CD4-positive, CD25-positive, alpha-beta regulatory T cell (primary cell): ENCODE measurements at regions not wholly inside any gene's neighbourhood (a gene's known extent, or its start where the extent isn't known, plus 50 kb on each side); places are given as distances from the start of the nearest gene placed in this dataset.

ENCODE experiments used
- ATAC-seq, 2 donors: fragments of 150-1000 bp; cut with Tn5 transposase; one replicate each; pipeline ENCODE4 v1.10.0; 2021; ENCODE audit warnings: low read depth in 2 of 2, moderate number of reproducible peaks in 2 of 2, moderate library complexity in 1 of 2
- DNase-seq, 3 donors: peaks; one replicate each; pipeline versions ENCODE4 v3.0.0 to v3.0.0-alpha.2; 2012 to 2022; ENCODE audit warnings: mixed read lengths in 1 of 3
- H3K27ac ChIP-seq: one replicate; pipeline ENCODE4 v1.7.0; 2013; ENCODE audit warnings: mild to moderate bottlenecking, low read length; ENCODE audit not compliant: insufficient read depth, poor library complexity, severe bottlenecking
- H3K27me3 ChIP-seq: one replicate; pipeline ENCODE4 v1.7.0; 2013; ENCODE audit warnings: low read length; ENCODE audit not compliant: control insufficient read depth, insufficient read depth
- H3K36me3 ChIP-seq: one replicate; pipeline ENCODE4 v1.7.0; 2013; ENCODE audit warnings: mild to moderate bottlenecking, low read length, moderate library complexity; ENCODE audit not compliant: control insufficient read depth, insufficient read depth
- H3K4me1 ChIP-seq: 2 replicates; pipeline ENCODE4 v1.7.0; 2013; ENCODE audit warnings: mild to moderate bottlenecking, low read length; ENCODE audit not compliant: insufficient read depth, control insufficient read depth, poor library complexity, severe bottlenecking
- H3K4me3 ChIP-seq: one replicate; pipeline ENCODE4 v1.7.0; 2013; ENCODE audit warnings: low read depth, mild to moderate bottlenecking, low read length, moderate library complexity
- H3K9me3 ChIP-seq, 2 experiments: 1 replicate in 1 of 2; 2 replicates in 1 of 2; pipeline ENCODE4 v1.7.0; 2013; ENCODE audit warnings: low read length in 2 of 2, mild to moderate bottlenecking in 1 of 2, moderate library complexity in 1 of 2; ENCODE audit not compliant: control insufficient read depth in 2 of 2
- H3K27ac Mint-ChIP-seq, 3 donors: one replicate each; pipeline ENCODE4 v1.8.0; 2020 to 2022; ENCODE audit warnings: mild to moderate bottlenecking in 3 of 3, mixed read lengths in 3 of 3, moderate library complexity in 2 of 3
- H3K27me3 Mint-ChIP-seq: one replicate; pipeline ENCODE4 v1.8.0; 2022; ENCODE audit warnings: mild to moderate bottlenecking, mixed read lengths
- H3K36me3 Mint-ChIP-seq: one replicate; pipeline ENCODE4 v1.8.0; 2020; ENCODE audit warnings: mixed read lengths
- H3K4me1 Mint-ChIP-seq, 4 donors: one replicate each; pipeline ENCODE4 v1.8.0; 2020 to 2022; ENCODE audit warnings: mixed read lengths in 4 of 4, mild to moderate bottlenecking in 1 of 4
- H3K4me3 Mint-ChIP-seq, 4 donors: one replicate each; pipeline ENCODE4 v1.8.0; 2020 to 2022; ENCODE audit warnings: mild to moderate bottlenecking in 4 of 4, mixed read lengths in 4 of 4, moderate library complexity in 3 of 4
- H3K9me3 Mint-ChIP-seq, 7 donors: one replicate each; pipeline ENCODE4 v1.8.0; 2020 to 2022; ENCODE audit warnings: mixed read lengths in 7 of 7, mild to moderate bottlenecking in 3 of 7, moderate library complexity in 2 of 7

DNA sequence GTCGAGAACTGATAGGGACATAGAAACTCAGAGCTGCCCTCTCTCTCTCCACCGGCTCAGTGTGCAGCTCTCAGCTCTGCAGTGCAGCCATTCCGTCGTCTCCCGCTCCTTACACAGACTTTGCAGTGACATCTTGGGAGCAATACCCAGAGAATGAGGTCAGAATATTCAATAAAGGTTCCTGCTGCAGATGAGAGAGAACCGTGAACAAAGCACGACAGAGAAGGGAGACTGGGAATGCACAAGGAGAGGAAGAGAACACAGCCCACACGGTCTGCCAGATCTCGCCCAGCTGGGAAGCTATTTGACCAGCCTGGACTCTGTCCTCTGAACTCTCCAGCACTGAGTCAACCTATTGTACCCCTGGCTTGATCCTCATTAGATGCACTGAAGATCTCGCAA lies 118.0 kb upstream of the PPARGC1A start:
- no peak for ATAC-seq
- peaks cover 0 to 5% (median 0%) of the 10 kb centered on the region in 7 donors for H3K9me3 Mint-ChIP-seq

DNA sequence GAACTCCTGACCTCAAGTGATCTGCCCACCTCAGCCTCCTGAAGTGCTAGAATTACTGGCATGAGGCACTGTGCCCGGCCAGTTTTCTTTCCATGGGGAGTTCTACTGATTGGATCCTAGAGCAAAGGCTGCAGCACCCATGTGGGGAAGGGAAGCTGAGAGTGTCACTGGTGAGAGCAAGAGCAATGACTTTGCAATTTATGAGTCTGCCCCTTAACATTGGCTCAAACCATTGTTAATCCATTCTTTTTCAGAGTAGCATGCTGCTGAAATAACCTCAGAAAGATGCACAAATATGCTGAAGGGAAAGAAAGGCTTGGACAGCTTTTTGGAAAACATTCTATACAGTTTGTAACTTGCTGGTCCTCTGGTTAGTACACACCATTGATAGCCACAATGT lies 116.4 kb upstream of the PPARGC1A start:
- Mint-ChIP-seq H3K36me3 (no peaks in the 10 kb centered on the region), H3K27ac (no peak overlapping the region), H3K4me1 (peaks cover 0 to 1% (median 0%) of the 10 kb centered on the region in 4 donors), H3K9me3 (peaks cover 0 to 4% (median 0%) of the 10 kb centered on the region in 7 donors), H3K27me3 (no peaks in the 10 kb centered on the region), H3K4me3 (no peak overlapping the region)
- Histone ChIP-seq H3K4me1 (no peaks in the 10 kb centered on the region), H3K4me3 (no peak overlapping the region), H3K36me3 (no peaks in the 10 kb centered on the region), H3K27ac (no peak overlapping the region), H3K9me3 (no peaks in the 10 kb centered on the region), H3K27me3 (no peaks in the 10 kb centered on the region)
- DNase-seq: no peak
- no peak for ATAC-seq

More for the DNA sequence above, 118.0 kb upstream of the PPARGC1A start:
- no peak overlapping the region for H3K4me3 Mint-ChIP-seq
- H3K27ac ChIP-seq: no peak overlapping the region
- no peaks in the 10 kb centered on the region for H3K9me3 ChIP-seq
- no peak for DNase-seq
- H3K36me3 Mint-ChIP-seq: no peaks in the 10 kb centered on the region
- no peaks in the 10 kb centered on the region for H3K27me3 Mint-ChIP-seq
- H3K27ac Mint-ChIP-seq: no peak overlapping the region
- H3K4me3 ChIP-seq: no peak overlapping the region
- H3K36me3 ChIP-seq: no peaks in the 10 kb centered on the region
- H3K4me1 ChIP-seq: no peaks in the 10 kb centered on the region
- no peaks in the 10 kb centered on the region for H3K27me3 ChIP-seq
- H3K4me1 Mint-ChIP-seq: no peaks in the 10 kb centered on the region

DNA sequence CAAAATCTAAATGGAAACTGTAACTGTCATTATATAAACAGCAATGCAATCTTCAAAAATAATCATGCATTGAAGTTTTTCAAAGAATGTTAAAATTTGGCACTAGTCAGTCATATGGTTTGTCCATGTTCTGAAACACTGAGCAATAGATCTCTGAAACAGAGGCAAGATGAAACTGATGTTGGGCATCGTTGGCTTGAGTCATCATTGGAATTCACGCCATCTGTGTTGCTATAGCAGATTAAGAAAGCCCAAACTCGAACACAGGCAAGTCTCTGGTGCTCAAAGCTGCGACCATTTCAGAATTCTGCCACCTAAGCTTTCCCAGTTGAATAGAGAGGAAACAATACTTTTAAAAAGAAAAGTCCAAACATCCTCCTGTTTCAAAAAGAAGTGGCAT lies 114.1 kb upstream of the PPARGC1A start:
- Histone ChIP-seq H3K9me3 (no peaks in the 10 kb centered on the region), H3K4me3 (no peak overlapping the region), H3K4me1 (no peaks in the 10 kb centered on the region), H3K27ac (no peak overlapping the region), H3K27me3 (no peaks in the 10 kb centered on the region), H3K36me3 (no peaks in the 10 kb centered on the region)
- no peaks in the 10 kb centered on the region for H3K27me3 Mint-ChIP-seq
- H3K27ac Mint-ChIP-seq: no peak overlapping the region
- H3K4me3 Mint-ChIP-seq: no peak overlapping the region
- H3K36me3 Mint-ChIP-seq: no peaks in the 10 kb centered on the region
- H3K4me1 Mint-ChIP-seq: peaks cover 0 to 1% (median 0%) of the 10 kb centered on the region in 4 donors
- H3K9me3 Mint-ChIP-seq: peaks cover 0 to 4% (median 0%) of the 10 kb centered on the region in 7 donors
- DNase-seq (no peak), ATAC-seq (no peak)

DNA sequence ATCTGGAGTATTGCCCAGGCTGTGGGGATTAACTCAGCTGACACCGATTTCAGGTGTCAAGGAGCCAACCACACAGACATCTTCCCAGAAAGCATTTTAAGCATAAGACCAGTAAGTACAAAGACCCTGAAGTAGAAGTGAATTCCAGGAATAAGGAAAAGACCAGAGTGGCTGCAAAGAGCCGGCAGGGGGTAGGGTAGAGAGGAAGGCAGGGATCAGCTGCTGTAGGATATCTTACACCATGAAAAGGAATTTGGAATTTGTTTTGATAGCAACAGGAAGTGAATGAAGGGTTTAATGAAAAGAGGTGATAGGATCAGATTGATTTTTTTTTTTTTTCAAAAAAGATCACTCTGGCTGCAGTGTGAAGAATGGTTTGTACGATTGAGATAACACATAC lies 113.6 kb upstream of the PPARGC1A start:
- no peak overlapping the region for H3K27ac ChIP-seq
- ATAC-seq (no peak), DNase-seq (no peak)
- Mint-ChIP-seq H3K36me3 (no peaks in the 10 kb centered on the region), H3K9me3 (peaks cover 0 to 4% (median 0%) of the 10 kb centered on the region in 7 donors), H3K27me3 (no peaks in the 10 kb centered on the region), H3K4me1 (peaks cover 0 to 1% (median 0%) of the 10 kb centered on the region in 4 donors), H3K4me3 (no peak overlapping the region), H3K27ac (no peak overlapping the region)
- no peak overlapping the region for H3K4me3 ChIP-seq
- no peaks in the 10 kb centered on the region for H3K27me3 ChIP-seq
- no peaks in the 10 kb centered on the region for H3K36me3 ChIP-seq
- H3K9me3 ChIP-seq: no peaks in the 10 kb centered on the region
- no peaks in the 10 kb centered on the region for H3K4me1 ChIP-seq

DNA sequence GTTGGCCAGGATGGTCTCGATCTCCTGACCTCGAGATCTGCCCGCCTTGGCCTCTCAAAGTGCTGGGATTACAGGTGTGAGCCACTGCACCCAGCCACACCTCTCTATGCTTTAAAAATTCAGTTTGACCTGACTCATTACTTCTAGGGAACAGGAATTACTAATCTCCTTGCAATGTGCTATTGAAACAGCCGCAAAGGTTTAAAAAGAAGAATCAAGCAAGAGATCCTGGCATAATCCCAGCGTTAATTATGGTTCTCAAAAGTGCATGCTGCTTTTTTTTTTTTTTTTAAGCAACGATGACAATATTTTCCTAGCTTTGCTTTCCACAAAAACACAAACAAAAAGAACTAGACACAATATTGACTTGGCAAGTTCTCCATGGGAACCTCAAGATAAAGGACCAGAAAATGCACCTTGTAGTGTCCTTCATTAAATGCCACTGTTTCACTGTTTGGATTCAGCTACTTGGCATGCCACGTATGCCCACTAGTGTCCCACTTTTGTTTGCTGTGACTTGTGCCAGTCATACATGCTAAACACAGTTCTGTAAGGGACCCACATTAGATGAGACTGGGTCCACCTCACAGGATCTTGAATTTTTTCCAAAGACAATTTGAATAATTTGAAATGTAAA lies 112.6 kb upstream of the PPARGC1A start:
- Histone ChIP-seq H3K4me1 (no peaks in the 10 kb centered on the region), H3K27me3 (no peaks in the 10 kb centered on the region), H3K36me3 (no peaks in the 10 kb centered on the region), H3K27ac (no peak overlapping the region), H3K9me3 (no peaks in the 10 kb centered on the region), H3K4me3 (no peak overlapping the region)
- H3K4me1 Mint-ChIP-seq: peaks cover 0 to 1% (median 0%) of the 10 kb centered on the region in 4 donors
- no peaks in the 10 kb centered on the region for H3K27me3 Mint-ChIP-seq
- H3K27ac Mint-ChIP-seq: no peak overlapping the region
- ATAC-seq (no peak), DNase-seq (no peak)
- H3K36me3 Mint-ChIP-seq: no peaks in the 10 kb centered on the region
- peaks cover 0 to 4% (median 0%) of the 10 kb centered on the region in 7 donors for H3K9me3 Mint-ChIP-seq
- H3K4me3 Mint-ChIP-seq: no peak overlapping the region

DNA sequence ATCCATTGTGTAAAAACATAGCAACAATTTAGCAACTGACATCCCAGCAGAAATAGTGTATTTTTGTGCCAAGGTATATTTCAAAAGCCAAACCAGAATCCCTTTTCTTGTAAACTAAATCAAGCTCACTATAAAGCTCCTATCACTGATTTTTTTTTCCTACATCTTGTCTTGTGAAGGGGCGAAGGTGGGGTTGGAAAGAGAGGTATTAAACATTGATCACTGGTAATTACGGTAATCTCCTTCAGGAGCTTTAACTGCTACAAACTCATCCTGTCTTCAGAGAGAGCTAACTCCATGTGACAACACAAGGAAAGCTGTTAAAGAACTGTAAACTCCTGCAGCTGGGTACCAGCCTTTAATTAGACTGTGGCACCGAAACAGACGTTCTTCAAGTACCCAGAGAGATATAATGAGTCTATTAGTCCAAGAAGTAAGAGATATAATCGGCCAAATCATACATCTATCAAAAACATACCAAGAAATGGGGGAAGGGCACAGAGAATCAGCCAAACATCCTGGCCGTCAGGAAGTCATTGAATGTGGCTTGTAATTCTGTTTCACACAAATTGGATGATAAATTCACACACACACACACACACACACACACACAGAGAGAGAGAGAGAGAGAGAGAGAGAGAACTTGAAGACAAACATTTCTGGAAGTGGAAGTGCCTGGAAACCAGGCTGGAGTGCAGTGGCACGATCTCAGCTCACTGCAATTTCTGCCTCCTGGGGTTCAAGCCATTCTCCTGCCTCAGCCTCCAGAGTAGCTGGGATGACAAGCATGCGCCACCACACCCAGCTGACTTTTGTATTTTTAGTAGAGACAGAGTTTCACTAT lies 111.9 kb upstream of the PPARGC1A start:
- no peak overlapping the region for H3K27ac ChIP-seq
- Mint-ChIP-seq H3K4me1 (peaks cover 0 to 1% (median 0%) of the 10 kb centered on the region in 4 donors), H3K27me3 (no peaks in the 10 kb centered on the region)

DNA sequence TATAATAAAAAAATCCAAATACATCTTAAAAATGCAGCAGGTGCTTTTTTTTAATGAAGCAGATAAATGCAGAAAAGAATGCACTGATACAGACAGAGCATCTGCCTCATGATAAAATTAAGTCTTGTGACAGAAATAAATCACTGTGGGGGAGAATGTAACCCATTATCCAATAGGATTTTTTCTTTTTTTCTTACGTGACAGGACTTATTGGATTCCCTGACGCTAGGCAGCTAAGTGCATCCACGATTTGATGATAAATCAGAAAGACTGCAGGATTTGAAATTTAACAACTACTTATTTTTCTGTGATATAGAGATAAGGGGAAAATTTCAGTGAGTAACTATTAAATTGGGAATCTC lies 110.6 kb upstream of the PPARGC1A start:
- Histone ChIP-seq H3K4me1 (no peaks in the 10 kb centered on the region), H3K9me3 (no peaks in the 10 kb centered on the region), H3K27me3 (no peaks in the 10 kb centered on the region), H3K27ac (no peak overlapping the region), H3K4me3 (no peak overlapping the region), H3K36me3 (no peaks in the 10 kb centered on the region)
- Mint-ChIP-seq H3K4me1 (peaks cover 0 to 1% (median 0%) of the 10 kb centered on the region in 4 donors), H3K4me3 (no peak overlapping the region), H3K9me3 (peaks cover 0 to 4% (median 0%) of the 10 kb centered on the region in 7 donors), H3K27ac (no peak overlapping the region), H3K27me3 (no peaks in the 10 kb centered on the region), H3K36me3 (no peaks in the 10 kb centered on the region)
- DNase-seq (no peak), ATAC-seq (no peak)

More for the DNA sequence above, 111.9 kb upstream of the PPARGC1A start:
- ATAC-seq (no peak), DNase-seq (no peak)
- Histone ChIP-seq H3K4me1 (no peaks in the 10 kb centered on the region), H3K27me3 (no peaks in the 10 kb centered on the region), H3K9me3 (no peaks in the 10 kb centered on the region), H3K4me3 (no peak overlapping the region), H3K36me3 (no peaks in the 10 kb centered on the region)
- Mint-ChIP-seq H3K36me3 (no peaks in the 10 kb centered on the region), H3K9me3 (peaks cover 0 to 4% (median 0%) of the 10 kb centered on the region in 7 donors), H3K4me3 (no peak overlapping the region), H3K27ac (no peak overlapping the region)
